ENCODE measurements at regions not wholly inside any gene's neighbourhood (a gene's known extent, or its start where the extent isn't known, plus 50 kb on each side); places are given as distances from the start of the nearest gene placed in this dataset.
"Not testable (repeated sequence)": the region's sequence is repeated elsewhere in the genome, so short reads cannot be mapped to it uniquely, and the experiment has no call there.

DNA sequence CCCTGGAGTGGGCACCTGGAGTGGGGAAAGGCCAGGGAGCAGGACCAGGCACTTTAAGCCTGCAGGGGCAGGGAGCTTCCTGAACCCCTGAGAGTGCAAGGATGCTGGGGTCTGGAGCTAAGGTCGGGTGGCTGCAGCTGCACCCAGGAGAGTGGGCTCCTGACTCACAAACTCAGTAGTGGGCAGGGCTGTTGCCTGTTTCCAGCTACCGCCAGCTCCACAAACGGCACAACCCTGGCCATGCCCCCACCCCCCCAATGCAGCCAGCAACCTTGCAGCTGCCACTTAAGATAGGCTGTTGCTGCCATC lies 688.8 kb downstream of the NYAP2 start:
- Histone ChIP-seq H3K9me3 (no peaks in the 10 kb centered on the region), H3K4me3 (ENCODE audit: low read depth in 1 of 2, low read length in 1 of 2) (no peak overlapping the region), H3K4me1 (ENCODE audit: control insufficient read depth in 1 of 2, insufficient read depth in 1 of 2, low read depth in 1 of 2, low read length in 1 of 2) (no peaks in the 10 kb centered on the region), H3K27ac (no peak overlapping the region), H3K36me3 (no peaks in the 10 kb centered on the region), H3K27me3 (no peaks in the 10 kb centered on the region)
- TF ChIP-seq, protein P1, sequence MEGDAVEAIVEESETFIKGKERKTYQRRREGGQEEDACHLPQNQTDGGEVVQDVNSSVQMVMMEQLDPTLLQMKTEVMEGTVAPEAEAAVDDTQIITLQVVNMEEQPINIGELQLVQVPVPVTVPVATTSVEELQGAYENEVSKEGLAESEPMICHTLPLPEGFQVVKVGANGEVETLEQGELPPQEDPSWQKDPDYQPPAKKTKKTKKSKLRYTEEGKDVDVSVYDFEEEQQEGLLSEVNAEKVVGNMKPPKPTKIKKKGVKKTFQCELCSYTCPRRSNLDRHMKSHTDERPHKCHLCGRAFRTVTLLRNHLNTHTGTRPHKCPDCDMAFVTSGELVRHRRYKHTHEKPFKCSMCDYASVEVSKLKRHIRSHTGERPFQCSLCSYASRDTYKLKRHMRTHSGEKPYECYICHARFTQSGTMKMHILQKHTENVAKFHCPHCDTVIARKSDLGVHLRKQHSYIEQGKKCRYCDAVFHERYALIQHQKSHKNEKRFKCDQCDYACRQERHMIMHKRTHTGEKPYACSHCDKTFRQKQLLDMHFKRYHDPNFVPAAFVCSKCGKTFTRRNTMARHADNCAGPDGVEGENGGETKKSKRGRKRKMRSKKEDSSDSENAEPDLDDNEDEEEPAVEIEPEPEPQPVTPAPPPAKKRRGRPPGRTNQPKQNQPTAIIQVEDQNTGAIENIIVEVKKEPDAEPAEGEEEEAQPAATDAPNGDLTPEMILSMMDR (IDR thresholded peaks at IDR 0.05) = no peak

DNA sequence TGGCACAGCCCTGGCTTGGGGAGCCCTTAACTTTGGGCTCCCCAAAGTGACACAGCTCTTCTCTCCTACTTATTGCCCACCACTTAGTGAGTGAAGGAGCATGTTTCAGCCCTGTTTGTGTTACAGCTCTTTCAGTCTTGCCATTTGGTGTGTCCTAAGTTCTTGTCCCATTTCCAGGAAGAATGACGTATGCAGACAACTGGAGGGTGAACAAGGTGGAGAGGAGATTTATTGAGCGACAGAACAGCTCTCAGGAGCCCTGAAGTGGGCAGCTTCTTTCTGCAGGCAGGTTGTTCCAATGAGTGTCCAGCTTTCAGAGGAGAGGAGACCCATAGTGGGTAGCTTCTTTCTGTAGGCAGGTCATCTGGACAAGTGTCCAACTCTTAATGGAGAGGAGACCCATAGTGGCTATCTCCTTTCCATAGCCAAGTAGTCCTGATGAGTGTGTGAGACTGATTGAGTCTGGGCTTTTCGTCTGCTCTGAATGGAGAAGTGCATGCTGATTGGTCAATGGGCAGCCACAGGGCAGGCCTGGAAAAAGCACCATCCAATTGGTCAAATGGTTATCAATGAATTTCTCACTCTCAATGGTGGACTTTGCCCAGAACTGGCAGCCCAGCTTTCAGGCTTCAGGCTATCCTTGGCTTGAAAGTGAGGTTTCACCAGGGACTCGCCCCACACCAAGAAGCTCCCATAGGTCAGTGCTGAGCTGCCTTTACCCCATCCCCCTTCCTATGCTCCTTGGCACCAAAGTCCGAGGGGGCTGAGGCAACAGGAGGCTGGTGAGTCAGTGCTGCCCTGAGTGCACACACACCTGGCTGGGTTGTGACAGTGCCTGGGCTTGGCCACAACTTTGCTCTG lies 688.2 kb downstream of the NYAP2 start:
- Histone ChIP-seq H3K27me3 (no peaks in the 10 kb centered on the region), H3K4me1 (ENCODE audit: control insufficient read depth in 1 of 2, insufficient read depth in 1 of 2, low read depth in 1 of 2, low read length in 1 of 2) (no peaks in the 10 kb centered on the region), H3K36me3 (no peaks in the 10 kb centered on the region), H3K27ac (no peak overlapping the region), H3K9me3 (no peaks in the 10 kb centered on the region), H3K4me3 (ENCODE audit: low read depth in 1 of 2, low read length in 1 of 2) (no peak overlapping the region)
- TF ChIP-seq, protein P1 (IDR thresholded peaks at IDR 0.05) = no peak

DNA sequence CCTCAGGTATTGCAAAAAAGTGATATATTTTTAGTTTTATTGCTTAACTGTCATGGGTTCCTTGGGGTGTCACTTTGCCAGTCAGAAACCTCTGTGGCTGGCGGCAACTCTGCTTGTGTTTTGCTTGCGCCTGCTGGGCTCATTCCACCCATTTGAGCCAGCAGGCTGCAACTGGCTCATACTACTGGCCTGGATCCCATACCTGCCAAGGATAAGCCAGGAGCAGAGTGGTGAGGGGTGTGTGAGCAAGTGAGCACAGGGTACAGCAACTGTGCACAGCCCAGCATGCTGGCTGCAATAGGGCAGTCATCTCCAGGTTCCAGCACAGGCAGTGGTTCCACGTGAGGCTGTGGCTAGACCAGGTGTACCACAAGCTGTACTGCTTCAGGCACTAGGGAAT lies 687.5 kb downstream of the NYAP2 start:
- H3K9me3 ChIP-seq = no peaks in the 10 kb centered on the region
- TF ChIP-seq, protein P1 (IDR thresholded peaks at IDR 0.05) = no peak
- no peaks in the 10 kb centered on the region for H3K36me3 ChIP-seq
- no peaks in the 10 kb centered on the region for H3K4me1 ChIP-seq (ENCODE audit: control insufficient read depth in 1 of 2, insufficient read depth in 1 of 2, low read depth in 1 of 2, low read length in 1 of 2)
- no peaks in the 10 kb centered on the region for H3K27me3 ChIP-seq
- no peak overlapping the region for H3K4me3 ChIP-seq (ENCODE audit: low read depth in 1 of 2, low read length in 1 of 2)
- no peak overlapping the region for H3K27ac ChIP-seq

DNA sequence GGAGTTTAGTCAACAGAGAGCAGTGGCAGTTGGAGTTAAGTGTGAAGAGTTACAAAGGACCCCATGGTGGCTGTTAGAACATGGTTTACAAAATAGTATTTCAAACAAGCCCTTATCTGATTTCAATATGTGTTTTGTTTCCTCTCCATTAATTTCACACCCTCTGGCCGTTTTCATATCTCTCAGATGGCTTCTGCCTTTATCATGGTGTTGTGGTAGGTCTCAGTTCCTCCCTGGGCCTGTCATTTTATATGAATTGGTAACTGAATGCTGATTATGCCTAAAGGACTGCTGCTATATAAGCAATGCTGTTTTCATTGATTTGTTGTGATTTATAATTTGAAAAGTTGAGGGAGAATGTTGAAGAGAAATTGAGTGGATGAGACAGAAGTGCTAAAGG lies 686.7 kb downstream of the NYAP2 start:
- no peak overlapping the region for H3K27ac ChIP-seq
- H3K9me3 ChIP-seq = no peaks in the 10 kb centered on the region
- no peaks in the 10 kb centered on the region for H3K36me3 ChIP-seq
- TF ChIP-seq, protein P1 (IDR thresholded peaks at IDR 0.05) = no peak
- no peaks in the 10 kb centered on the region for H3K27me3 ChIP-seq
- no peaks in the 10 kb centered on the region for H3K4me1 ChIP-seq (ENCODE audit: control insufficient read depth in 1 of 2, insufficient read depth in 1 of 2, low read depth in 1 of 2, low read length in 1 of 2)
- no peak overlapping the region for H3K4me3 ChIP-seq (ENCODE audit: low read depth in 1 of 2, low read length in 1 of 2)

DNA sequence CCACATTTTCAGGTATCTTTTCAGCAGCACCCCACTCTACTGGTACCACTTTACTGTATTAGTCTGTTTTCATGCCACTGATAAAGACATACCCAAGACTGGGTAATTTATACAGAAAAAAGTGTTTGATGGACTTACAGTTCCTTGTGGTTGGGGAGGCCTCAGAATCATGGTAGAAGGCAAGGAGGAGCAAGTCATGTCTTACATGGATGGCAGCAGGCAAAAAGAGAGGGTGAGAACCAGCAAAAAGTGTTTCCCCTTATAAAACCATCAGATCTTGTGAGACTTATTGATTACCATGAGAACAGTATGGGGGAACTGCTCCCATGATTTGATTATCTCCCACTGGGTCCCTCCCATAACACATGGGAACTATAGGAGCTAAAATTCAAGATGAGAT lies 685.9 kb downstream of the NYAP2 start:
- H3K27me3 ChIP-seq; H3K27ac ChIP-seq; H3K36me3 ChIP-seq; H3K4me1 ChIP-seq (ENCODE audit: control insufficient read depth in 1 of 2, insufficient read depth in 1 of 2, low read depth in 1 of 2, low read length in 1 of 2); H3K4me3 ChIP-seq (ENCODE audit: low read depth in 1 of 2, low read length in 1 of 2); H3K9me3 ChIP-seq: not testable (repeated sequence)

DNA sequence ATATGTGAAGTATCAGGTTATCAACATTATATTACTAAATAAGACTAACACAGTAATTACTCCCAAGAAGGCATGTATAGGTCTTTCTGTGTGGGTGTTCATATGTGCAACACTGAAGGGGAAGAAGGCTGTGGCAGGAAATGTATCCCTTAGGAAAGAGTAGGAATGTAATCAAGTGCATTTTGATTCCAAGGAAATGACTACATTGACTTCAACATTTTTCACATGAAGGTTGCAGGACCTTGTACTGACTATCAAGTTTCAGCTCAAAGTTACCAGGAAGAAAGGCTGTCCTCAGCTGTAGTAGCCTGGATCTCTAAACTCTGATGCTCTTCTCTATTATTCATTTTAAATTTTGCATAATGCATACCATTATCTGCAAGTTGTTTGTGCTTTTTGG lies 680.8 kb downstream of the NYAP2 start:
- TF ChIP-seq, protein P1 (IDR thresholded peaks at IDR 0.05) = no peak
- Histone ChIP-seq H3K36me3 (no peaks in the 10 kb centered on the region), H3K27ac (no peak overlapping the region), H3K4me3 (ENCODE audit: low read depth in 1 of 2, low read length in 1 of 2) (no peak overlapping the region), H3K4me1 (ENCODE audit: control insufficient read depth in 1 of 2, insufficient read depth in 1 of 2, low read depth in 1 of 2, low read length in 1 of 2) (no peaks in the 10 kb centered on the region), H3K27me3 (no peaks in the 10 kb centered on the region), H3K9me3 (no peaks in the 10 kb centered on the region)

All from neutrophil (primary cell).